ENCODE measurements at regions not wholly inside any gene's neighbourhood (a gene's known extent, or its start where the extent isn't known, plus 50 kb on each side); places are given as distances from the start of the nearest gene placed in this dataset. TPM values are rescaled to one million over a fixed set of nuclear protein-coding genes. Genes with fewer than 3 reads are reported as not detected.

GRCh38 chr6:33853736-33854135 is 49.9 kb upstream of the MLN start:
- intact Hi-C loops (cut with micrococcal nuclease; ENCODE audit: unreplicated experiment): loop anchor here (5.0 kb wide), 1 partner anchor 174 kb away; no protein-coding TSS in a partner anchor
- no peaks in the 10 kb centered on the region for H3K36me3 Mint-ChIP-seq (ENCODE audit: insufficient read depth, unreplicated experiment)
- peaks cover 100% of the 10 kb centered on the region for H3K27me3 Mint-ChIP-seq (ENCODE audit: unreplicated experiment)
- DNase-seq: no peak
- no peak overlapping the region for H3K4me3 Mint-ChIP-seq (ENCODE audit: low read depth, unreplicated experiment)
- CTCF ChIA-PET: no interaction called here
- H3K4me1 Mint-ChIP-seq (ENCODE audit: low read depth, unreplicated experiment): no peaks in the 10 kb centered on the region
- TF ChIP-seq CTCF (IDR thresholded peaks at IDR 0.05; ENCODE audit: unreplicated experiment): no peak
- H3K9me3 Mint-ChIP-seq (ENCODE audit: low read depth, unreplicated experiment): no peaks in the 10 kb centered on the region
- no peak overlapping the region for H3K27ac Mint-ChIP-seq (ENCODE audit: unreplicated experiment)
- BruUV-seq (replicated peaks): no TSS peak

Small RNA genes in the stretch of these regions (microRNA-seq; reads per million reads assigned to microRNA genes)
- gene MIR7159: not detected

All from Calu3 (cell line).